GM18511 (cell line): ENCODE measurements at regions not wholly inside any gene's neighbourhood (a gene's known extent, or its start where the extent isn't known, plus 50 kb on each side); places are given as distances from the start of the nearest gene placed in this dataset.

Experiments used
- ATAC-seq: cut with Tn5 transposase; IDR thresholded peaks from one replicate; pipeline ENCODE4 v1.9.1; 2021; ENCODE audit warnings: mild to moderate bottlenecking, moderate library complexity; ENCODE audit not compliant: unreplicated experiment

GRCh38 chr2:2687745-2688144 is 356.7 kb upstream of the MYT1L start:
- ATAC-seq, result no peak

- ATAC-seq, result no peak
Observed at GRCh38 chr2:2686222-2686621, 355.1 kb upstream of the MYT1L start.

GRCh38 chr2:2683606-2684224 is 352.6 kb upstream of the MYT1L start:
- no peak for ATAC-seq

- no peak for ATAC-seq
Observed at GRCh38 chr2:2682700-2683342, 351.7 kb upstream of the MYT1L start.

- ATAC-seq, result no peak
Observed at GRCh38 chr2:2681711-2682251, 350.7 kb upstream of the MYT1L start.

- no peak for ATAC-seq
Observed at GRCh38 chr2:2681085-2681484, 350.0 kb upstream of the MYT1L start.

- ATAC-seq, result no peak
Observed at GRCh38 chr2:2674831-2675230, 343.8 kb upstream of the MYT1L start.

GRCh38 chr2:2673406-2673805 is 342.3 kb upstream of the MYT1L start:
- ATAC-seq, result no peak

GRCh38 chr2:2672249-2672648 is 341.2 kb upstream of the MYT1L start:
- no peak for ATAC-seq

GRCh38 chr2:2671826-2672225 is 340.8 kb upstream of the MYT1L start:
- no peak for ATAC-seq

GRCh38 chr2:2669316-2669715 is 338.2 kb upstream of the MYT1L start:
- ATAC-seq, result no peak

GRCh38 chr2:2668681-2669265 is 337.7 kb upstream of the MYT1L start:
- ATAC-seq, result no peak

GRCh38 chr2:2667690-2668089 is 336.6 kb upstream of the MYT1L start:
- no peak for ATAC-seq

GRCh38 chr2:2665834-2666133 is 334.7 kb upstream of the MYT1L start:
- ATAC-seq, result no peak

GRCh38 chr2:2664989-2665833 is 334.1 kb upstream of the MYT1L start:
- ATAC-seq, result no peak

GRCh38 chr2:2663401-2664036 is 332.4 kb upstream of the MYT1L start:
- no peak for ATAC-seq

- ATAC-seq, result no peak
Observed at GRCh38 chr2:2662847-2663356, 331.8 kb upstream of the MYT1L start.

GRCh38 chr2:2662037-2662846 is 331.2 kb upstream of the MYT1L start:
- ATAC-seq, result no peak

- no peak for ATAC-seq
Observed at GRCh38 chr2:2660789-2661355, 329.8 kb upstream of the MYT1L start.
